ENCODE measurements at regions not wholly inside any gene's neighbourhood (a gene's known extent, or its start where the extent isn't known, plus 50 kb on each side); places are given as distances from the start of the nearest gene placed in this dataset.

- TF ChIP-seq CTCF (IDR thresholded peaks at IDR 0.05; ENCODE audit: low read depth, low read length, poor library complexity, severe bottlenecking) (no peak), EZH2phosphoT487 (IDR thresholded peaks at IDR 0.05; ENCODE audit: borderline replicate concordance, low read length) (no peak)
Observed at GRCh38 chr1:14083277-14083676, 383.3 kb downstream of the PRDM2 start.

Data from DOHH2 (cell line).